ENCODE measurements at regions not wholly inside any gene's neighbourhood (a gene's known extent, or its start where the extent isn't known, plus 50 kb on each side); places are given as distances from the start of the nearest gene placed in this dataset.
"Not testable (repeated sequence)": the region's sequence is repeated elsewhere in the genome, so short reads cannot be mapped to it uniquely, and the experiment has no call there.

GRCh38 chr3:153614140-153614539 is 452.1 kb downstream of the RAP2B start:
- no peak for DNase-seq (ENCODE audit: low read depth in 3 of 3)

DNA sequence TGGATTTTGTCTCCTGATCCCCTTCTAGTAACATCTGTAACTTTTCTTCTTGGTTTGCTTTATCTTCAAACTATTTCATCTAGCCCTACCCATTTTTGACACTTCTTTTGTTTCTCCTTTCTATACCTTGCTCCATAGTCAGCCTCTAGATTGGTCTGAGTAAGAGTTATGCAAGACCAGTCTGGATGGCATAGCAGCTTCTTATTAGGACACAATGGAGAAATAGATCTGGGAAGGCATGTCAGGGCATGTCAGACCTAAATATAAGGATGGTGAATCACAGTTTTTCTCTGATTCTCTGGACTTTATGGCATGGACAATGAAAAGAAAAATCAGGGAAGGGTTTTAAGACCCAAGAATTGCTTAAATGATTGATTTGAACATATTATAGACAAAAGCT is 452.5 kb downstream of the RAP2B start:
- DNase-seq (ENCODE audit: low read depth in 3 of 3): no peak

DNA sequence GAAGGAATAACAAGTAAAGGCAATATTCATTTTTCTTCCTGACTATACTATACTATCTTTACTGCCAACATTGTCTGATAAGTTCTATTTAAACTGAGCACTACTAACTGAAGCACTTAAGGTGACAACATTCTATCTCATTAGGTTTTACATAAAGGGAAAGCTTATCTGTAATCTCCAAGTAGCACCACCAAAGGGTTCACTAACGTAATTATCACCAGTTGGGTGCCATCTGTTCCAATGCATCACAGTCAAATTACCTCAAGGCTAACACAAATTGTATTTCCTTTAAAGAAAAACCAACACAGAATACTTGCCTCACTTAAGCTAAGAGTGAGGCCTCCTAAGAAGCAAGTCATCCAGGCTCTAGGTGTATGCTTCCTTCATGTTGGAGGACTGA is 453.8 kb downstream of the RAP2B start:
- no peak for DNase-seq (ENCODE audit: low read depth in 3 of 3)

DNA sequence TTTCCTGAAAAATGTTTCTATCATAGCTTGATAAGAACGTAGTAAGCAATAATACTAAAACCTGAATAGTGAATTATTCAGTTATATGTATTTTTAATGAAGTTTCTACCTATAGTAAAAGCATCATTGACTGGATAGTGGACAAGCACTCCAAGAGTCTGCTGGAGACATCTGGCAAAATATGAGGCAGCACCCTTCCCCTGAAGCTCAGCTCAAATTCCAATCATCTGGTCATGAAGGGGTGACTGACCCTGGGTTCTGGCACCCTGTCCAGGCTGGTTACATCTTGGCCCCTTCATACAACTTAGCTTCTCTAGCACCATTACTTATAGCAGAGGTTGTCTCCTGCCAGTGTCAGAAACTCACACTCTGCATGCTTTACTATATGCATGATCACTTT is 455.4 kb downstream of the RAP2B start:
- no peak for DNase-seq (ENCODE audit: low read depth in 3 of 3)

- no peak for DNase-seq (ENCODE audit: low read depth in 3 of 3)
Observed at GRCh38 chr3:153618176-153618575, 456.1 kb downstream of the RAP2B start.

DNA sequence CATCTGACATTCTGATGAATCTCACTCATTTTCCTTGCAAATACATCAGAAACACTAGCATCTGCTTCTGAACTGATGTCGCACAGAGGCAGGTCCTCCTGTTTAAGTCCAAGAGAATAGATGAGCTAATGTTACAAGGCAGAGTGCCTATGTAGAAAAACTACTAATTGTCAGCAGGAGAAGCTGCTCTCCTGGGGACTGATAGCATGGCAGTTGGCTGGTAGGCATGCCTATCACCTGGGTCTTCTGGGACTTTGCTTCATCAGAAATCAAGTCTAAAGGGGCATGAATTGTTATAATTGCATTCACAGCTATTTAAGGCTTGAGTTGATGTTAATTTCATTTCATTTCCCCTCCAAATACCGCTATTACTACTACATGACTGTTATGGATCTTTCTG is 457.2 kb downstream of the RAP2B start:
- DNase-seq (ENCODE audit: low read depth in 3 of 3): no peak

DNA sequence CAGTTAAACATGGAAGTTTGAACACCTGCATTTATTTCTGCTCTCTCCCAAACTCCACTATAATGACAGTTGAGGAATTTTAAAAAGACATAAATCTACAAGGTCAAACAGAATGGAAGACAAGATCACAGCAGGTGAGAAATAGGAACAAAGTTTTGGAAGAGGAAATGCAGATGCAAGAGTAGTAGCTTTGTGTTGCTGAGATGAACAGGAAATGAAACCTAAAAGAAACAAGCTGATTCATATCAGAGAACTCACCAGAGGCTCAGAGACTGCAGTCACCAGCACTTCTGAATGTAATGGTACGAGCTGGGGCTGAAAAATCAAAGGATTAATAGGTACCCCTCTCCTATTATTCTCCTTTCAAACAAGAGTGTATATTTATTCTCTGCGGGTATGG is 459.9 kb downstream of the RAP2B start:
- no peak for DNase-seq (ENCODE audit: low read depth in 3 of 3)

GRCh38 chr3:153623834-153624233 is 461.8 kb downstream of the RAP2B start:
- DNase-seq (ENCODE audit: low read depth in 3 of 3): no peak

- DNase-seq (ENCODE audit: low read depth in 3 of 3): no peak
Observed at GRCh38 chr3:153624310-153625030, 462.4 kb downstream of the RAP2B start.

DNA sequence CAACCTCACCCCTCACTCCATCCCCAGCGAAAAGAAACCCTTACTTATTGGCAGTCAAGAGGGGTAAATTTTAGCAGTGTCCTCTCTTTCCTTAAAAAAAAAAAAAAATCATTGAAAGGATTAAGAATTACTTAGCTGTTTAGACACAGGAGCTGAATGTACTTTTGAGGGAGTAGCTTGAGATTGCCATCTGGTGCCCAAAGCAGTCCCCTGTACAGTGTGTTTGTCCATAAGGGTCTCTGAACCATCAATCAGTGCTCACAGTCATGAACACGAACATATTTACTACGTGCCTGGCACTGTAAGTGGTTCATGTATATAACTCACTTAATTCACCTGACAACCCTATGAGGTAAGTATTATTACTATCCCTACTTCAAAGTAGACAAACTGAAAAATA is 463.5 kb downstream of the RAP2B start:
- DNase-seq (ENCODE audit: low read depth in 3 of 3): no peak

DNA sequence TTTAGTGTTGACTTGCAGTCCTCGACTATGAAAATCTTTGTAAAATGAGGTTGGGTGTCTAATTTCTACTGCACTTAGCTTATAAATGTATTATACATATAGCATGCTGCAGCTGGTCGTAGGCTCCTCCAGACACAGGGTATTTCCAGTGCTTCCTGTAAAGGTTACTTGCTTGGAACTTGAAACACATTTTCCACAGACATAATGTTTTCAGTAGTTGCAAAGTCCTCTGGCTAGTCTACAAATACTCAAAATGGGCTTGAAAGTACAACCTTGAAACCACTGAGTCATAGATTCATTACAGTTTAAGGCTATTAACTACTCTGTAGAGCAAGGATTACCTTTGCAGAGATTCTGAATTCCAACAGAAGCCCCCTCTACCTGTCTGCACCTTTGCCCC is 464.1 kb downstream of the RAP2B start:
- no peak for DNase-seq (ENCODE audit: low read depth in 3 of 3)

GRCh38 chr3:153628591-153628990 is 466.6 kb downstream of the RAP2B start:
- DNase-seq (ENCODE audit: low read depth in 3 of 3): no peak

DNA sequence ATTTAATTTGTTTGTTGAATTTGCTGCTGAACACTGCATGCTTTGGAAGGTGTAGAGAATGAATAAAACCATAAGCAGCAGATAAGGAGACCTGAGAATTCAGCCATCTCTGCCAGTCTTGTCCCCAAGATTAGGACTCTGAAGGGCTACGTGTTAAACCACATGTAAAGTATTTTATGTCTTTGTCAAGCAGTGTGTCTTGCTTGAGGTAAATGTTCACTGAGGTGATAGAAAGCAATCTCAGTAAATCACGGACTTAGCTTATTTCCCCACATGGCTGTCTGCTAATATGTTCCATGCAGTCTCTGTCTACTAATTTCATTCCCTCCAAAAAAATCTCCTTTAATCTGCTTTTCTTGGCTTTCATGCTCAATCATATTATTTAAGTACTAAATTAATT is 467.1 kb downstream of the RAP2B start:
- no peak for DNase-seq (ENCODE audit: low read depth in 3 of 3)

DNA sequence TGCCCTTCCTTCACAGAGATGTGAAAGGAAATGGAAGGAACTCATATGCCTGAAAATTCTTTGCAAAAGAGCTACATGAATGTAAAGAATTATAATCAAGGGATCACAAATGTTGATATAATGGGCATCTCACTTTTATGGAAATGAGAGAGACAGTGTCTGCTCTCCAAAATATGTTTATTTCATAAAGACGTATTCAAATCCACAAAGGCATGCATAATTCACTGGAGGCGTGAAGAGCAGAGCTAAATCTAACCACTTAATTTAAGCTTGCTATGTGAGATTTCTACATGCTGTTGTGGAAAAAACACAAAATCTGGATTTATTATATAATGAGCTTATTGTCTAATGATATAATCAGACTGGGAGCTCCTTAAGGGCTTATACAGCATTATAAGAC is 469.1 kb downstream of the RAP2B start:
- DNase-seq (ENCODE audit: low read depth in 3 of 3): no peak

- no peak for DNase-seq (ENCODE audit: low read depth in 3 of 3)
Observed at GRCh38 chr3:153631664-153632063, 469.6 kb downstream of the RAP2B start.

GRCh38 chr3:153633407-153633806 is 471.4 kb downstream of the RAP2B start:
- no peak for DNase-seq (ENCODE audit: low read depth in 3 of 3)

DNA sequence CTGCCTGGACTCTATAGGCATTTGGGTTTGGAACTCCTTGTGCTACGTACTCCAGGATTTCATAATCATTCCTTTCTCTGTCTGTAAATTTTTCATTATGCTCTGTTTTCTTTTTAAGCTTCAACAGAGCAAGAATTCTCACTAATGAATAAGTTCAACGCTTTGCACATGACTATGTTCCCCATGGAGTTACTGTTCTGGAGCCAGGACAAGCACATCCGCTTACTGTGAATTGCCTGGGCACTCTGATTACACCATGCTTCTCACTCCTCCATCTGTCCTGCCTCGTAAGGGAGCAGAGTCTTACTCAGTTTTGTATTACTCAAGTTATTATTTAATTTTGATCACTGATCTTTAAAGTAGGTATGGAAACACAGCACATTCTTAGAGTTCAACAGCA is 472.7 kb downstream of the RAP2B start:
- no peak for DNase-seq (ENCODE audit: low read depth in 3 of 3)

DNA sequence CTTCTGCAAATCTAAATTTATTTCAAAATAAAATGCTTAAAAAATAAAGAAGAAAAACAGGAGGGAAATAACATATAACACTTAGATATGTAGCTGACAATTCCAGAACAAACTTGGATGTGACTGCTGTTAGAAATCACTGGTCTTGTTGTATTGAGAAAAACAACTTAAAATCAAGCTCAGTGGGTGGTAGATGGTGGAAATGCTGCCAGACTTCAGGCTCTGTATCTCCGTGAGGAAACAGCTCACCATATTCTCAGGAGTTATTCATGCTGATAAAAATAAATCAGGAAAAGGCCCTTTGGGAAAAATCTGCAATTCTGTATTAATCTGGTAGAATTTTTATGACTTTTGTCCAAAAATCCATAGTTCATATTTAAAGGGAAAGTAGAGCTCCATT is 477.6 kb downstream of the RAP2B start:
- no peak for DNase-seq (ENCODE audit: low read depth in 3 of 3)

DNA sequence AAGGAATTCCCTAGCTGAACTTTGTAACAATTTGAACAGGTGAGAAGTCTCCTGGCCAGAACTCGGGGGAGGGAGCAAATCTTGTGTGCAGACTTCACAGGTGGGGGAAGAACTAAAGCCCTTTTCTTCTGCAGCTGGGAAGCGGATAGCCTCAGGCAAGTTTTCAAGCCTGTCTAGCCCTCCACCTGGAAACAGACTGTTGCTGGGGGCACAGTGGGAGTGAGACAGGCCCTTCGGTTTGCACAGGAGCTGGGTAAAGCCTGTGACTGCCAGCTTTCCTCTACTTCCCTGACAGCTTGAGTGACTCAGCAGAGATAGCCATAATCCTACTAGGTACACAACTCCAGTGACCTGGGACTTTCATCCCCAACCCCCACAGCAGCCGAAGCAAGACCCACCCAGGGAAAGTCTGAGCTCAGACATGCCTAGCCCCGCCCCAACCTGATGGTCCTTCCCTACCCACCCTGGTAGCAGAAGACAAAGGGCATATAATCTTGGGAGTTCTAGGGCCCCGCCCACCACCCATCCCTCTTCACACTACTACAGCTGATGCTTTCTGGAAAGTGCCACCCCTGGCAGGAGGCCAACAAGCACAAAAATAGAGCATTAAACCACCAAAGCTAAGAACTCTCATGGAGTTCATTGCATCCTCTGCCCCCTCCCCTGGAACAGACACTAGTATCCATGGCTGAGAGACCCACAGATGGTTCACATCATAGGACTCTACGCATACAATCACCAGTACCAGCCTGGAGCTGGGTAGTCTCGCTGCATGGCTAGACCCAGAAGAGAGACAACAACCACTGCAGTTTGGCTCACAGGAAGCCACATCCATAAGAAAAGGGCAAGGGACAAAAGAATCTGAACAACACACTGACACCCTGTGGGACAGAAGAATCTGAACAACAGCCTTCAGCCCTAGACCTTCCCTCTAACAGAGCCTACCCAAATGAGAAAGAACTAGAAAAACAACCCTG is 479.0 kb downstream of the RAP2B start:
- DNase-seq (ENCODE audit: low read depth in 3 of 3): no peak

- not testable (repeated sequence) for DNase-seq (ENCODE audit: low read depth in 3 of 3)
Observed at GRCh38 chr3:153642576-153642975, 478.6 kb upstream of the ARHGEF26 start.

DNA sequence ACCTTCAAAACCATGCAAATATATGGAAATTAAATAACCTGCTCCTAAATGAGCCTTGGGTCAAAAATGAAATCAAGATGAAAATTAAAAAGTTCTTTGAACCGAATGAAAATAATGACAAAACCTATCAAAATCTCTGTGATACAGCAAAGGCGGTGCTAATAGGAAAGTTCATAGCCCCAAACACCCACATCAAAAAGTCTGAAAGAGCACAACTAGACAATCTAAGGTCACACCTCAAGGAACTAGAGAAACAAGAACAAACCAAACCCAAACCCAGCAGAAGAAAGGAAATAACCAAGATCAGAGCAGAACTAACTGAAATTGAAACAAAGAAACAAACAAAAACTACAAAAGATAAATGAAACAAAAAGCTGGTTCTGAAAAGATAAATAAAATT is 477.7 kb upstream of the ARHGEF26 start:
- not testable (repeated sequence) for DNase-seq (ENCODE audit: low read depth in 3 of 3)

DNA sequence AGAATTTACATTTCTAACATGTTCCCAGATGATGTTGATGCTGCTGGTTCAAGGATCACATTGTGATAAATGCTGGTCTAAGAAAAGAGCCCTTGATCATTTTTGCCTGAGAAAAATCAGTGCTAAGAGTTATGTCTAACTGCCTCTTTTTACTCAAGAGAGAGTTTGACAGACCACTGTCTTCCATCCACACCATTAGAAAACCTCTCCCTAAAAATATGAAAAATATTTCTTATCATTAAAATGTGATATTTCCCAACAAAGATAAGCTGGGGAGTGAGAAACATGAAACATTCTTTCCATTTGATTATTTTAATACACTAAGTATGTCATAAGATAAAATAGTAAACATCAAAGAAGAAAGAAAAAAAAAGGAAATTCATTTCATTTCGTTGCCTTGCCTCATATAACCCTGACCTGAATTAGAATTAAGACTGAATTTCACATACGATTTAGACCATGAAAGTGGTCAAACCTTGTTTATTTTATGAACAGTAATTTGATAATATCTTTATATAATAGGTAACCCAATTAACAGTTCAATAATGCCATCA is 471.8 kb upstream of the ARHGEF26 start:
- DNase-seq (ENCODE audit: low read depth in 3 of 3): no peak

DNA sequence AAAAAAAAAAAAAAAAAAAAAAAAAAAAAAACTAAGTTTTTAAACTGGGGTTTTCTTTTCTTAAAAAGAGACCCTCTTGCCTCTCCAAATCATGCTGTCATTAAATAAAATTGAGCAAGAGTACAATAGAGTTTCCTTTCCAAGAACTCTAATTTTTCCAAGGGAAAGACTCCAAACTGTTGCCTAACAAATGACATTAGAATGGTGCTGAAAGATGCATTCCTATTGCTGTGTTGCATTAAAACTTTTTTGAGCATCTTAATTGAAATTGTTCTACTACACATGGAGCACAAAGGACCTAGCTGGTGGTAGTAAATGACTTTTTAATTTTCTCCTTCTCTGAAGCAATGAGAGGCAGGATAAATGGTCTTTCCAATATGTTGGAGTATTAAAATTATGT is 469.1 kb upstream of the ARHGEF26 start:
- DNase-seq (ENCODE audit: low read depth in 3 of 3): no peak

Data from stimulated activated CD4-positive, alpha-beta T cell treated with anti-CD3 and anti-CD28 coated beads, TNF-alpha, amount 100 ng/mL, for 4 hours (primary cell).